Suppressor macrophage treated with lipopolysaccharide for 1 hour (primary cell): ENCODE measurements at regions not wholly inside any gene's neighbourhood (a gene's known extent, or its start where the extent isn't known, plus 50 kb on each side); places are given as distances from the start of the nearest gene placed in this dataset.

Experiments used
- DNase-seq, 3 donors: peaks; one replicate each; pipeline ENCODE4 v3.0.0-alpha.2; 2020 to 2022

DNA sequence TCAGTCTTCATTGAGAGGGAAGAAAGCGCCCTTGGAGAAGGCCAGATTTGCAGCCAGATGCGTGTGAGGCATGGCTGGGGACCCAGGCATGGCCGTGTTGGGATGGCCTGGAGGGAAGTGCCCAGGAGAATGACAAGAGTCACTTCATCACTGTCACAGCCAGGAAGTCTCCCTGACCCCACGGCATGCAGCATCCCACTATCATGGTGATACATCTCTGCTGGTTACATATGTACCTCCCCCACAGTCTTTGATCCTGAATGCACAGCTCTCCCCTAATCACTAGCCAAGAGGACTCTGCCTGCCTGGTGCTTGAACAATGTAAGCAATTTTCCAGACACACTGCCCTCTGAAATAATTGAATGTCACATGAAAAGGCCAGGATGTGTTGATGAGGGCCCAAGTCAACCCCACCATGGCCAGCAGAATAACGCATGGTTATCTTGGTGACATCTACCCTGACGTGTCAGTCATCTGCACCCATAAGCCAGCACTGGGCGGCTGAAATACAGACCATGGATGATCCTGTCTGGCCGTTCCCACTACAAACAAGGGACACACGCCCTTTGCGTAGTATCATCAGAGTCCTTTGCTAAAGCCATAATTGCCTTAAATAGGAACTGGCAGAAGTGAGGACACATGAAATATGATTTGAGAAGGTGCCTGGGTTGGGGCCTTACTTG, 149.7 kb upstream of the SPACA7 start:
- DNase-seq = no peak

DNA sequence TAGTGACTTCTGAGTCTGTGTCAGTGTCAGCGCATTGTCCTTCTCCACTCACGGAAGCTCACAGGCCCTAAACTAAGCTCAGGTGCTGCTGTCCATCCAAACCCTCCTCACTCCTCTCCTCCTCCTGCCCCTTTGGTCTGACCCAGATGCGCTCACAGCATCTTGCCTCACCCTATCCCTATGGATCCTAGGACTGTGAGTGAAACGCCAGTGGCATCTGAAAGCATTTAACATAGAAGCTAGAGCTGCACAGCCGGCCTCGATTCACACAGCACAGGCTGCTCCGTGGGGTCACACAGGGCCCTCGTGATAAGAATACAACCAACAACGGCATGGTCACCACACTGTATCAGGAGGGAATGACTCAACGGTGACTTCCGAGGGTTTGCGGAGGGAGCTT, 149.1 kb upstream of the SPACA7 start:
- no peak for DNase-seq

GRCh38 chr13:112229445-112229844, 146.7 kb upstream of the SPACA7 start:
- DNase-seq = no peak

DNA sequence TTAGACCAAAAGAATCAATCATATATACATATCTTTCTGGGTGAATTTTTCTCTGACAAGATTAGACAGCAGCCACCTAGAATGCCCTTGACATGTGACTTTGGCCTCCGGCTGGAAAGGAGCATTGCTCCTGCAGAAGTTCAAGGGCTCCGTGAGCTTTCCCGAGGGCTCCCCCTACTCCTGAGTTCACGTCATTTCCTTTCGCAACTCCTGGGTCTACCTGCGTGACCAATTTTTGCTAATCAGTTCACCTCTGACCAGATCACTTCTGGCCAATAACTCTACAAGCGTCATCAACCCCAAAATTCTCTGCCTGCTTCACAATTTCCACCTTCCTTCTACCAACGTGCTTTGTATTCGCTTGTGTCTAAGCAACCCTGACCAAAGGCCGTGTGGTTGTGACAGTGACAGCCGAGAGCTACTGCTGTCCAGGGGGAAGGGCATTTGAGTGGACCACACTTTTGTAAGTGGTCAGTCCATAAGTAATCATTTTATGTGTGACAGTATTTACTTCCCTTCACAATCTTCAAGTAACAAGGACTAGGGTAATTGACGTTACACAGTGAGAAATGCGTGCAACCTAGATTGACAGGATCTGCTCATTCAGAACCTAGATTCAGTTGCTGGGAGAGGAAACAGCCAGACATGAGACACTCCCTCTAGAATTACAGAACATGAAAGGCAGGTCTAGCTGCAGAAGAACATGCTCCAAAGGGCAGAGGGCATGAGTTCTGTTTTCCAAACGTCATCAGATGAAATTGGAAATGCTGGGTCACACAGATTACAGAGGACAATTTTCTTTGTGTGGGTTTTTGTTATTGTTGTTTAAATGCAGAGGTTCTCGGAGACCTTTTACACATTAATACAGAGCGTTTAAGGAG, 145.9 kb upstream of the SPACA7 start:
- no peak for DNase-seq

DNA sequence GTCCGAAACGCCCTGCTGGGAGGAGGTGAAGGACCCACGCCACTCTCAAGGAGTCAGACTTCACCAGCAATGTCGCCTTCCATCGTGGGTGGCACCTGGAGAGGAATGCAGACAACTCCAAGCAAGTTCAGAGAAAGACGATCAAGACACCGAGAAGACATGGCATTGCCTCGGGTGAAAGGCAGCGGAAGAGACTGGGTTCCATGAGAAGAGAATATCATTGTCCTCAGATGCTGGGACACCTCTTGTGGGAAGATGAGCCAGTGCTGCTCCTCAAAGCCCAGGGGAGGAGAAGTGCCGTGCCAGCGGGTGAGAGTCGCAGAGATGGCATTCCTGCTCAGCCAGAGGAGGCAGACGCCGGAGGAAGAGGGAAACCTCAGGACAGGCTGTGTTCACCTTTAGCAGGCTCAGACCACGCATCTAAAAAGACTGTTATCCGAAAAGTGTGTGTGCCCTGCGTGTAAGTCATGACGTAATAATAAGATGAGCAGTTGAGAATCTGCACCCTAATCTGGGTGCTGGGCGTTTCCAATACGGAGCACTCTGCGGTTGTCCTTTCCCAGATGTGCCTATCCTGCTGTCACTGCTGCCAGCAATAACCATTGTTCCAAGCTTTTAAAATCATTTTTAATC, 144.6 kb upstream of the SPACA7 start:
- DNase-seq = no peak

DNA sequence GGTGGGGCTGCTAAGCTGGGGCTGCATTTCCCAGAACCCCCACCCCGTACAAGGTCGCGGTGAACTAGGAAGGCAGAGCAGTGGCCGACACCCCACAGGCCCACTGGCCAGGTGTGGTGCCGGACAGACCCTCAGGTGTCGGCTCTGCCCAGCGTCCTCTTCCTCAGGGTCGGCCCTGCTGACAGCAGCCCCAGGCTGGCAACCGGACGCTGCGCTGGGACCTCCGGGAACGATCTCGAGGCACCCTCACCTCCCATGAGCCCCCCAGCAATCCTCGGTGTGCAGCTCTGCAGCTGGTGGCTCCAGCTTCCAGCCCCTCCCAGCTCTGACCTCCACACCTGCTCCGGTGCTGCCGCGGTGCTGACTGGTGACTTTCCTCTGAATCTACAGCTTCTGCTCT, 142.9 kb upstream of the SPACA7 start:
- DNase-seq = no peak

GRCh38 chr13:112233716-112234115, 142.4 kb upstream of the SPACA7 start:
- no peak for DNase-seq

- DNase-seq = no peak
Observed at GRCh38 chr13:112234131-112234875, 141.9 kb upstream of the SPACA7 start.

DNA sequence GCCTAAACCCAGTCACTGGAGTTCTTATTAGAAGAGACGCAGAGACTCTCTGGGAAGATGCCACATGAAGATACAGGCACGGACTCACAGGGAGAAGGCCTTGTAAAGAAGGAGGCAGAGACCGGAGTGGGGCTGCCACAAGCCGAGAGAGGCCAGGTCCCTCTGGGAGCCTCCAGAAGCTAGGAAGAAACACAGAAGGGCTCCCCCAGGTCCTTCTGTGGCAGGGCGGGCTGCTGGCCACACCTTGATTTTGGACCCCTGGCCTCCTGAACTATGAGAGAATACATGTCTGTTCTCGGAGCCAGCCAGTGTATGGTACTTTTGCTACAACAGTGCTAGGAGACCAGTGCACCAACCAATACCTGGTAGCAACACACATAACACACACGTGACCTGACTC, 140.1 kb upstream of the SPACA7 start:
- DNase-seq = no peak

DNA sequence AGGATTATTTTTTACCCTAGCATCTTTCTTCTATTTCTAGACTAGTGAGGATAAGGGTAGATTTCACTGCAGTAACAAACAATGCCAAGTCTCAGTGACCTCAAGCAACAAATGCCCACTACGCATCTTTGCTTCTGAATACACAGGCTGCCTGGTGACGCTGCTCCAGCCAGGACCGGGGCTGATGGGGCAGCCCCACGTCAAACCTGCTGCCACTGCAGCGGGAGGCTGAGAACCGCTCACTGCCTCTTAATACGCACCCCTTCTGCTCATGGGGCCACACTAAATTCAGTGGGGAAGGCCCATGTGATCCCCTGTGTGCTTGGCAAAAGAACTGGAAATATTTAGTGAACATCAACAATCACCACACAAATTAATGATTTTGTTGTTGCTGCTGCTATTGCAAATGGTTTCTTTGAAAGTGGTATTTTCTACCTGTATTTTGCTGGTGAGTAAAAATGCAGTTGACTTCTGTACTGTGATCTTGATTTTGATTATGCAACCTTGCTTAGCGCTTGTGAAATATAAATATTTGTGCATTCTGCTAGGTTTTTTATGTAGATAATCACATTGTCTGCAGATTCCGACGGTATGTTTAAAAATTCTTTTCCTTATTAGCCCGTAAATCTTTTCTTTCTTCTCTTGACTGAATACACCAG, 139.5 kb upstream of the SPACA7 start:
- DNase-seq = no peak

- no peak for DNase-seq
Observed at GRCh38 chr13:112238436-112238995, 137.6 kb upstream of the SPACA7 start.

DNA sequence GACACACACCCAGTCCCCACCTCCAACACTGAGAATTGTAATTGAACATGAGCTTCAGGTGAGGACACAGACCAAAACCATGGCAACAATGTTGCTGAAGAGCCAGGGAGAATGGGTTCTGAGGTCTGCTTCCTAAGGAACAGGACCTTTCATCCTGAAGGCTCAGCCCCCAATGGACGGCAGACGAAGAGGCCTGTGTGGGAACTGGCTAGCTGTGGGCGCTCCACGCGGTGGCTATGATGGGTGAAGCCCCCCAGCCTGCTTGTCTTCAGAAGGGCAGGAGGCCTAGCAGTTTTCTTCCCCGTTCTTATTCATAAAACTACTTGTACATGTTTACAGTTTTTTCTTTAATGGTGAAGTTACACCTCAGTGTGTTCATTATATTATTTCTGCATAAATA, 136.1 kb upstream of the SPACA7 start:
- no peak for DNase-seq

DNA sequence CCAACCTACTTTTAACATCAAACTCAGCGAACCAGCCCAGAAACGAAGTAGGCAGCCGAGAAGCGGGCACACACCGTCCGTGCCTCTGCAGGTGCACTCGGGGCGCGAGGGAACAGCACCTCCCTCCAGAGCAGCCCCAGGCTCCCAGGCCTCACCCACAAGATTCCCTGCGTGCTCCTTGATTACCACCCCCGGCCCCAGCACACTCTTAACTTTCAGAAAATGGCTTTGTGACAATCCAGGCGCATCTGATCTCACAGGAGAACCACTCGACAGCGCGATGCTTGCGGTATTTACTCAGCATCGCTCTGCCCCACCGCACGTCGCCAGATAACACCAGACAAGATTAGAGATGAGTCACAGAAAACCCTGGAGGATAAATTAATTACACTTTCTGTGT, 134.9 kb upstream of the SPACA7 start:
- no peak for DNase-seq

- DNase-seq = no peak
Observed at GRCh38 chr13:112242777-112243176, 133.4 kb upstream of the SPACA7 start.

GRCh38 chr13:112244061-112244460, 132.1 kb upstream of the SPACA7 start:
- DNase-seq = no peak

DNA sequence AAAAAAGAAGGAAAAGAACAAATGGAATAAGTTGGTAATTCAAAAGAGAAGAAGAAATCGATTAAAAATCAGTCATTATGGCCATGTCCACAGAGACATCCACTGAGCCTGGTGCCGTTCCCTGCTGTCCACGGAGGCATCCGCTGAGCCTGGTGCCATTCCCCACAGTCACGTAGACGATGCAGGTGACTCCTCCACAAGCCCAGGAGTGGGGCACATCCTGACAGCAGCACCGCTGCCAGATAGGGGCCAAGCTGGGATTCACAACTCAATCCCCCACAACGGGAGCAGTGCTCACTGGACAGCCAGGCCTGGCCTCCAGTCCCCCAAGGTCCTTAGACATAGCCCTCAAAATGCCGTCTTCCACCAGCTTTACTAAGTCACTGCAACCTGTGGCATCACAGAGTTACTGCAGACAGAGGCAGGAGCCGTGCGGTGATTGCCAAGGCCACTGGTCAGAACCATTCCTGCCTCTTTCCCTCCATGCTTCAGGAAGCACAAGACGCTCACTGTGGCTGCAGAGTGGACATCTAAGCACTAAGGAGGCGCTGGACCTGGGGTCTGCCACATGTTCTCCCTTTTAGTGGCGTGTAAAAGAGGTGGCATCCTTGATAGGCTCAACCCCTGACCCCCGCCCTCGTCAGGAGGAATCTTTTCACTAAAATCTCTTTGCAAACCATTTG, 131.5 kb upstream of the SPACA7 start:
- no peak for DNase-seq

DNA sequence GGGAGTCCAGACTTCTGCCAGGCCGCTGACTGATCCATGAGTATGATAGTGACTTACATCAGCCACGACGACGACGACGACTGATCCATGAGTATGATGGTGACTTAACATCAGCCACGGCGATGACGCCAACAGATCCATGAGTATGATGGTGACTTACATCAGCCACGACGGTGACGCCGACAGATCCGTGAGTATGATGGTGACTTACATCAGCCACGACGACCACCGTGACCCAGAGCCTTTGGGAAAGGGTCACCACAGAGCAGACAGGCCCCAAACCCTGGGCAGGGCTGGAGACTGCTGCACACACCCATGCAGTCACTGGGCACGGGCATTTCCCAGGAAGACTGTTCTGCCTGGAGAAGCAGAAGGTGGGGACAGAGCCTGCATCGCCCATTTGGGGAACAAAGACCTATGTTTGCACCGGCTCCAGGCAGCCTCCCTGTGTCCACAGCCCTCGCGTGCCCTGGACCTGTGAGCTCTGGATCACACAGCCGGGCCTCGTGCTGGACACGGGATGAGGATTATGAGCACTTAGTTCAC, 130.9 kb upstream of the SPACA7 start:
- no peak for DNase-seq

GRCh38 chr13:112245989-112246388, 130.2 kb upstream of the SPACA7 start:
- DNase-seq = no peak

GRCh38 chr13:112246731-112247470, 129.3 kb upstream of the SPACA7 start:
- DNase-seq = no peak
